ENCODE measurements at regions not wholly inside any gene's neighbourhood (a gene's known extent, or its start where the extent isn't known, plus 50 kb on each side); places are given as distances from the start of the nearest gene placed in this dataset.

GRCh38 chr3:150264561-150265279 lies 143.4 kb upstream of the TSC22D2 start:
- DNase-seq: no peak

GRCh38 chr3:150261958-150262357 lies 146.1 kb upstream of the TSC22D2 start:
- DNase-seq: no peak

DNA sequence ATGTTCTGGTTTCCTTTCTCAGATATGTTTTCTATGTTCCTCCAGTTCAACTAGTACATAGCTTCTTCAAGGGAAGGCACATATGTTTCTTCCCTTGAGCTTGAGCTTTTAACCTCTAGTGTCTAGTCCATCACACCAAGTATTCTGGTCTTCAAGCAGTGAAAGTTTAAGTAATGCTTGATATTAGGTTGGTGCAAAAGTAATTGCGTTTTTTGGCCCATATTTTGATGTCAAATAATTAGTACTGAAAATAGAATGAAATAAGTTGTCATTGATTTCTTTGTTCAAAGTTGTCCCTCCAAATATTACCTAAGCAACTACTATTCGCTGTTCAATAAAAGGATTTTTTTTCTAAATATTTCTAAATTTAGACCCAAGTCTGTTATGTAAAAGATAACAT lies 146.7 kb upstream of the TSC22D2 start:
- no peak for DNase-seq

- no peak for DNase-seq
Measured at GRCh38 chr3:150260398-150260710, 147.7 kb upstream of the TSC22D2 start.

GRCh38 chr3:150259526-150260397 lies 148.3 kb upstream of the TSC22D2 start:
- no peak for DNase-seq

DNA sequence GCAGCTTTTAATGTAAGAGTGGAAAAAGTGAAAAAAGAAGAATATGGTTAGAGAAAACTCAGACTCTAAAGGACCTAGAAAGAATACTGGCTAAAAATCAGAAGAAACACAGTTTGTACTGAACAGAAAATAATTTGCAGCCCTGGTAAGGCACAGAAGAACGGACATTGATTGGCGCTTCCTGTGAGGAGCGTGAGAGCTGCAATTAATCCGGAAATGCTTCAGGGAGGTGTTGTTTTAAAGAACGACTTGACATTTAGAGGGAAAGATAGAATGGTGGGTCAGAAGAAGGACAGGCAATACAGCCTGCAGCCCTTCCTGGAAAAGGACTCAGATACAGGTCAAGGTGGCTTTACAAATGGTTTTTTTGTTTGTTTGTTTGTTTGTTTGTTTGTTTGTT lies 151.3 kb upstream of the TSC22D2 start:
- DNase-seq: no peak

- DNase-seq: no peak
Measured at GRCh38 chr3:150256318-150256717, 151.8 kb upstream of the TSC22D2 start.

- DNase-seq: no peak
Measured at GRCh38 chr3:150255826-150256225, 152.3 kb upstream of the TSC22D2 start.

DNA sequence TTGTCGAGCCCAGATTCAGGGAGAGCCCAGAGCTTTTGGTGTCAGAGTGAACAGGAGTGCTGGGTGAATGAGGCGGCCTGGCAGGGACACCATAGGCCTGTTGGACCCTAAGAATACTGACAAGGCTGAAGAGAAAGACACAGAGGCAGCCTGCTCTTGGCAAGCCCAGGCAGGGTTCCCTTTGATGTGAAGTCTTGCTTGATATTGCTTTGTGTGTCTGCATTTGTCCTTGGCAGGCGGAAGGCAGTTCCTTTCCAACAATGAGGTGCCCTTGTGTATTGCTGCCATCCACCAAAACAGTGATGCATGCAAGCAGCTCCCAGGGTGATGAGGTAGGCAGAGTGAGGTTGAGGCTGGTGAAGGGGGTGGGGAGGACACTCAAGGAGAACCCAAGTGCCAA lies 152.7 kb upstream of the TSC22D2 start:
- no peak for DNase-seq

DNA sequence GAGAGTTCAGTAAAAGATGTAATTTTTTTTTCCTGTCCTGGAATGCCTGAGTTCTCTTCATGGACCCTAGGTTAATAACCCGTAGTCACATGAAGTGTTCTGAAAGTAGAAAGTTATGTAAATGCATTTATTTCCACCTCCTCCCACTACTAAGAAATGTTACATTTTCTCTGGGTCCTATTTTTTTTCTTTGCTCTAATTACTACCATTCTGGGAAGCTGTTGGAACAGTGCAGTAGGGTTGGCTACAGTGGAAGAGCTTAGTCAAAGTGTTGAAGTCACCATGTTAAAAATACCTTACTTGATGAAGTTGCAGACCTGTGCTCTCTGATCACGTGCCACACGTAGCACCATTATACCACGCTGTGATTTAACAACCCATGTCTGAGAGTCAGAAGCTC lies 153.8 kb upstream of the TSC22D2 start:
- DNase-seq: no peak

- no peak for DNase-seq
Measured at GRCh38 chr3:150253622-150254021, 154.5 kb upstream of the TSC22D2 start.

DNA sequence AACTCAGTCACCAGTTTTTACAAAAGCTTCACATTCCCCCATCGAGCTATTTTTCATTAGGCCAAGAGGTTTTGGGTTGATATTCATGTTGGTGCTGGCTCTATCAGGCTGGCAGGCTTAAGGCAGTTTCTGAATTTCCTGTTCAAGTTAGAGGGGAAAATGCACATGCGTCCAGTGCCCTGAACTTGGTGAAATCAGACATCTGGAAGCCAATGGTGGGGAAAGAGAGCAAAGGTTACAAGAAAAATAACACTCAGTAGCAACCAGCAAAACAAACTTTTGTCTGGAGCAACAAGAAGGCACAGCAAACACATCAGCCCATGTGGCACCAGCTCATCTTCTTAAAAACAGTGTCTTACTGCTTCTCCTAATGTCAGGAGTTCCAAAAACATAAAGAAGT lies 155.6 kb upstream of the TSC22D2 start:
- DNase-seq: no peak

DNA sequence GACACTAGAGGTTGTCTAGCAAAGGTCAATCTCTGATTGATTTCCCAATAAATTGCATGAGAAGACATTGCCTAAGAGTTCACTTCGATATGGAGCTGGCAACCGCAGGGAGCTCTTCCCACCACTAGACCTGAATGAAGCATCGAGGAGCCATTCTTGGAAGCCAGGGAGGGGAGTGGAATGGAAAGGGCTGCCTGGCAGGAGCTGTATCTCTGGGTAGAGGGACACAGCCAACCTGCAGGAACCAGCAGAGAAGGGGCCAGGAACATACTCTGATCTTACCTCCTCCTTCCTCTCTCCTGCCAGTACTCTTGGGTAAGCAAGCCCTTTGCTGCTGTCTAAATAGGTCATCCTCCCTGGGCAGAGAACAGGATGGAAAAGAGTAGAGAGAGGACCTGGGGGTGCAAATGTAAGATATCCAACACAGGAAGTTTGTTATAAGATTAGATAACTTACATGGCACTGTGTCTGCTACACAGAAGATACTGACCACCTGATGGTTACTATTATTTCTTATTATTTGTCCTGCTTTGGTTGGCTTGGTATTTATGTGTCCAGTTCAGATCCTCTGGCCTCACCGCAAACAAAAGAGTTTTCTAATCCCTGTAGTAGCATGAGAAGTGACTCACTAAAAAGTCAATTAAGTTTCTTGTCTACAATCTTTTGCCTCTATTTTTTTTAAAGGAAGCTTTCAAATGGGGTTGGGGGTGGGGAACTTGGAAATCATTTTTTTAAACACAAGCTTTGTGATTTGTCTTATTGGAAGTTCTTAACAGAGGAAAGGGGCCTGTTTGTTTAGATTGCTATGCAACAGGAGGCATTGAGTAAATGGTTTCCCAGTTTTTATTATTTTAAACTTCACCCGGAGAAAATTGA lies 156.7 kb upstream of the TSC22D2 start:
- no peak for DNase-seq

DNA sequence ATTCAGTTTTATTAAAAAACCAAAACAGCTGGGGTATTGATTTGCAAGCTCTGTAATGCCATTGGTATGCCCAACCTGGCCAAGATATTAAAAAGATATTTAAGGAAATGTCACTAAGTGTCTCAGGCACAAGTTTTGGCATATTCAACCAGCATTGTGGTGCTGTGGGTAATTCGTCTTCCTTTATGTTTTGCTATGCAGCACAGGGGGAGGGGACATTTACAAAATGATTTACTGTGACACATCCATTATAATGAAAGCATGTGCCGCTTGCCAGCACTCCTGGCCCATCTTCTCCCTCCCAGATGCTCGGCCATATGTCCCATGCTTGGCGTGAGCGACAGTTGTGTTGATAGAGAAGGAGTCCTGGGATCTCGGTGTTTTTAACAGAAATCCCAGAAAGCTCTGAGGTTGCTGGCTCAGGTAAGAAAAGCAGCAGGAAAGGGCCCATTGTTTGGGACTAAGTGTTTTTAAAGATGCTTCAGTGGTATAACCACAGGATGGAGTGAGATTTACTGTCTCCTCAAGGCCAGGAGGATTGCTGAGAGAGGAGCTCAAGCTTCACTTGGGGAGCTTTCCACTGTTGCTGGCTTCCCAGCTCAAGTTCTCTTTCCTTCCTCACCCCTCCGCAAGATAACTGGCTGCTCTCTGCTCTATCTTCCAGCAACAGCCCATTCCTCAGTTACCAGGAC lies 158.2 kb upstream of the TSC22D2 start:
- no peak for DNase-seq

GRCh38 chr3:150248888-150249681 lies 159.0 kb upstream of the TSC22D2 start:
- no peak for DNase-seq

DNA sequence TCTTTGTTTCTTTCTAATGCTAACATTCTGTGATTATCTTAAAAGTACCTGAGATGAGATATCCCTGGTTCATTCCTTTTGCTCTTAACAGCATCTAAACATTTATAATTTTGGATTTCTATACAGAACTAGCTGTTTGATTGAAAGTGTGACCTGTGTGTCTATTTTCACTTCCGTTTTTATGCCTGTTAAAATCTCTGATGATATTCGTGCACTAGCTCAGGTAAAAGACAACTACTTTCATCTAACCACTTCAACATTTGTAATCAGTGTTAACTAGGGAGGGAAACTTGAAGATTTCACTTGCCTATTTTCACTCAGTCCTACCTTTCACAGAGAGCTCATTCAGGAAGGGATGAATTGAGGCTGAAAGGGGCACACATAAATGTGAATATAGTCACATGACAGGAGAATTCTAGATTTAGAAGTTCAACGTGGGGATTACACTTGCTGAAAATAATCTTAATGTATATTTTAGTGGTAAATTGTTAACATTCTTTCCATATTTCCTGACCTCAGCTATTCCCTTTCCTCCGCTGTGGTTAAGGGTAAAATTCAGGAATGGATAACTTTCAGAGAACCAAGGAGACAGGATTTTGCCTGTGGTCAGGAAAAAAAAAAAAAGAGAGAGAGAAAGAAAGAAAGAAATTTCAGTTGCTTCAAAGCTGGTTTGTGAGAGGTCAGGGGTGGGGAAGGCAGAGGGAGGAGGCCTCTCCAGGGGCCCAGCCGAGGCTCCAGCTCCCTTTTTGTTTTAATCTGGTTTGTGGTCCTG lies 159.8 kb upstream of the TSC22D2 start:
- peak; percentile 25 for DNase-seq

DNA sequence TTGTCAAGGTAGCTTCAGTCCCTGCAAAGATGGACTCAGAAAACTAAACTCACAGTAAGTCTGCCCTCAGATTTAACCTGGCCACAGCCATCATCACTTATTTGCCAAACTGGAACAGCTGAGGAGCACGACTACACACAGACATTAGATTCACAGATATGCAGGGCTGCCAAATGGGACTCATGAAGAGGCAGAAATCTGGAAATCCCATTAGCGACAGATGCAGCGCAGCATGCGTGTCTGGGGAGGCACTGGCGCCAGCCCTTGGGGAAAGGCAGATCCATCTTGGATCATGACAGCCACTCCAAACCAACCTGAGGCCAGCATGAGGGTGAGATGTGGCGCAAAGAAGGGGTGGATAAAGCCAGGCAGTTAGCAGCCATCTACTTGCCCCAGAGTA lies 160.7 kb upstream of the TSC22D2 start:
- DNase-seq: no peak

DNA sequence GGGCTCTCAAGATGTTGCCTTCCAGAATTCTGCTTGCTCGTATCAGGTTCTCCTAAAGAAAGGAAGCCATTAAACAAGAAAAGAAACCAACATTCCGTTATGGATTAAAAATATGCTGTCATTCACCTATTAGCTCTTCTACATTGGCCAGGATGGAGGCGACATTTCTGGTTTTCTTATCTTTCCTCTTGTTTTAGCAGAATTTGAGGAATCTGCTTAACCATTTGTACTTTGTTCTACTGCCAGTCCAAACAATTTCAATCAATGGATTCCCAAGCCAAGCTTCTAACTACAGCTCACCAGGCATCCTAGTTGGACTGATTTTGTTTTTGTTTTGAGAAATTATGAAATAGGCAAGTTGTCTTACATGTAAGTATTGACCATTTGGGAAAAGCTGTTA lies 164.6 kb upstream of the TSC22D2 start:
- no peak for DNase-seq

GRCh38 chr3:150242220-150242936 lies 165.7 kb upstream of the TSC22D2 start:
- DNase-seq: no peak

DNA sequence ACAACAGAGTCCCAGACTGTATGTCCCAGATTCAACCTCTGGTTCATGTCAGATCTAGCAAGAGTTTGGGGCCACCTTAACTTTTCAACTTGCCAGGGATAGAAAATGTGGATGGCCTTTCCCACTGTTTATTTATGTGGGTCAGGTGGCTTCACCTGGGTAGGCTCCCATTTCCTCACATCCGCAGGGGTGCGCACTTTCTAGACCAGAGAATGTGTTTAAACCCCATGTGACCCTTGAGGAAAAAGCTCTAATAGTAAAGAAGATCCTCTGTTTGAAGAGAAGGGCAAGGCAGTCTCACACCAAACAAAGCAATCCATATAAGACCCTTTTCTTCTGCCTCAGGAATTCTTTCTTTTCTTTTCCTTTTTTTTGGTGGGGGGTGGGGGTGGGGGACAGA lies 167.2 kb upstream of the TSC22D2 start:
- DNase-seq: no peak

DNA sequence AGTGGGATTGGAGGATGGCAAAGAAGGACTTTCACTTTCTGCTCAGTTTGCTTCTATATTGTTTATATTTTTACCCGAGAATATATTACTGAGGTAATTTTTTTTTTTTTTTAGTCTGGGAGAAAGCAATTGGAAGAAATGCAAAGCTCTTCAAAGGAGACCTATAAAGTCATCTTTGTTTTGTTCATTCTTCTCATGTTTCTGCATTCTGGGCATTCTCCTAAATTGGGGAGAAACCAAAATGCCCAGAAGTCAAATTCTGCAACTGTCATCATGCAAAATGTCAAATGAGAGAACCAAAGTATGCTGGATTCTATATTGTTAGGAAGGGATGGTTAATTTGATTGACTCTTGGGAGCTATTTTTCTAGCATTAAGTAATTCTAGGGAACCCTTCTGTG lies 168.3 kb upstream of the TSC22D2 start:
- DNase-seq: no peak

All from T1000 (cell line).